Right ventricle myocardium inferior (tissue), 1 donor: ENCODE measurements at regions not wholly inside any gene's neighbourhood (a gene's known extent, or its start where the extent isn't known, plus 50 kb on each side); places are given as distances from the start of the nearest gene placed in this dataset.
"Not testable (repeated sequence)": the region's sequence is repeated elsewhere in the genome, so short reads cannot be mapped to it uniquely, and the experiment has no call there.

Experiments
- ATAC-seq: fragments of 200-7000 bp; cut with Tn5 transposase; one replicate; pipeline ENCODE4 v1.9.1; 2020; ENCODE audit warnings: mild to moderate bottlenecking, moderate library complexity
- DNase-seq: peaks from one replicate; pipeline ENCODE4 v3.0.0; 2021; ENCODE audit errors: missing footprints
- intact Hi-C: fragments of 100-400 bp; cut with DNase I; formaldehyde crosslinking; loops from one replicate; pipeline ENCODE4 v1.11.0; 2022
- donor health status: DM: no; HTN: yes; CAD: no; lungs with severe emphysema.

DNA sequence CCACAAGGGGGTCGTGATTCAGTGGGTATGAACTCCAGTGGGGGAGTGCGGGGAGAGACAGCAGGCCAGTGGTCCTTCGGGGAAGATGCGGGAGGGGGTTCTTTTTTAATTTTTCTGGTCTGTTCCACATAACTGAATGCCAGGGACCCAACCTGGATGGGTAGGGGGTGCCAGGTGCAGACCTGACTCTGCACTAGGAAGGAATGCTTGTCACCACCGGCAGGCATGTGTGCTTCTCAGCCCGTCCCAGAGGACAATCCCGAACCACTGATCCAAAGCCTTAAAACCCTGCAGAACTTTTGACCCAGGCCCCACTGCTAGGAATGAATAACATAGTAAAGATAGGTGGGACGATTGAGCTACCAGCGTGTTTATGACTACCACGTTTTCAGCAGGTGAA, 72.0 kb downstream of the DIO3 start:
- no peak for ATAC-seq
- no peak for DNase-seq
- intact Hi-C loops = no loop called here

- DNase-seq = no peak
- intact Hi-C loops = no loop called here
- no peak for ATAC-seq
Observed at GRCh38 chr14:101634202-101634849, 73.0 kb downstream of the DIO3 start.

DNA sequence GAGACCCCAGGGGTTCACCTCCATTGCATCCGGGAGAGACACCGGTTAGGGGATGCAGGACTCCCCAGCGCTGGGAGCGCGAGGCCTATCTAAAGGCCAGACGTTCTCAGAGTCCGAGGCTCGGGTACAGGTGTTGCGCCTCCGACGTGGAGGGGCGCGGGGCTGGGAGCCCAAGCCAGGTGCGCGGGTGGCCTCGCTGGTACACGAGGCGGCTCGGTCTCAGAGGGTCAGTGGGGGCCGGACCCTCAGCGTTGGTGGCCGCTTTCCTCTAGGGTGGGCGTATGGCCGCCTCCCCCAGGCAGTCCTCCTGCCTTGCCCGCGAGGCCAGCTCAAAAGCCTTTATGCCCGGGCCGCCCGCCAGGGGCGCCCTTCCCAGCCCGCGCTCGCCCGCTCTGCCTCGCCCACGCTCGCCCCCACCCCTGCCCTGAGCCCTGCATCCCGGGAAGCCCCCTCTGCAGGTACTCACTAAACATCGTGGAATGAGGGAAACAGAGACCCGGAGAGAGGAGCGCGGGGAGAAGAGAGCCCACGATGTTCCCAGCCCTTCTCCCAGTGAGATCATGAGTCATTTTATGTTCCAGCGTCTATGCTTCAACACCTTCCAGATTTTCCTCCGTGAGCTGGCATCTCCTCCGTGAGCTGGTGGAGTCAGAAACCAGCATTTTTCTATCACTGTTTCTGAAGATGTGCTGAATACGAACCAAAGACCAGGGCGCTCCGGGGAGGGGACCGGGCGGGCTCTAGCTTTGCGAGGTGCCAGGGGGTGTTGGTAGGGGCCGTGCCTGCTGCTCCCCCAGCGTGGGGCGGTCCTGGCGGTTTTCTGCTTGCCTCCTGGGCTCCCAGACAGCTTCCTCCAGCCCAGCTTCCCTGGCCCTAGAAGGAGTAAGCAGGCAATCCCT, 73.8 kb downstream of the DIO3 start:
- ATAC-seq = peak; percentile 37
- DNase-seq = peak; percentile 58
- intact Hi-C loops = no loop called here

- intact Hi-C loops = no loop called here
- no peak for DNase-seq
Observed at GRCh38 chr14:101635749-101636560, 74.7 kb downstream of the DIO3 start.

DNA sequence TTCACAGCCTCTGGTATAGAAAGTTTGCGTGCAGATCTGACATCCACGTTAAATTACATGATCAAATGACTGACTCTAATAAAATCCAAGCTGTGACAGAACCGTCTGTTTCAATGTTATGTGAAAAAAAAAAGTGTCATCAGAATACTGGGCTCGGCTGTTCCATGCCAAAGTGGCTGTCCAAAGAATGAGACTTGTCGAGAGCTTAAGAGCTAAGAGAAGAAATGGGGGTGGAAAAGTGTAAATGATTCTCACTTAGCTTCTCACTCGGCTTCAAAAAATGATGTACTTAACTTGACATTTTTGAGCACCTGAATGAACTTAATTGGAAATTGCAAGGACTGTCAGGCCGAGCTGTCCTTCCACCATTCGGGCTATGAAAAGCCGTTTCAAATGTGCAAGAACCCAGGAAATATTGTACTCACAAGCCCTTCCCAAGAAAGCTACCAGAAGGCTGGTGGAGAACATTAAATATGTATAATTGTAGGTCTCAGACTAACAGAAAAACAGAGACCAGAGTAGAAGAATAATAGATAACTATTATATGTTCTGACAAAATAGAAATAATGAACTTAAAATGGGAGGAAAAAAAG, 78.0 kb downstream of the DIO3 start:
- ATAC-seq = no peak
- no peak for DNase-seq
- intact Hi-C loops = no loop called here

More at GRCh38 chr14:101635749-101636560, 74.7 kb downstream of the DIO3 start:
- ATAC-seq = no peak

GRCh38 chr14:101643651-101644050, 82.4 kb downstream of the DIO3 start:
- DNase-seq = no peak
- intact Hi-C loops = no loop called here
- no peak for ATAC-seq

DNA sequence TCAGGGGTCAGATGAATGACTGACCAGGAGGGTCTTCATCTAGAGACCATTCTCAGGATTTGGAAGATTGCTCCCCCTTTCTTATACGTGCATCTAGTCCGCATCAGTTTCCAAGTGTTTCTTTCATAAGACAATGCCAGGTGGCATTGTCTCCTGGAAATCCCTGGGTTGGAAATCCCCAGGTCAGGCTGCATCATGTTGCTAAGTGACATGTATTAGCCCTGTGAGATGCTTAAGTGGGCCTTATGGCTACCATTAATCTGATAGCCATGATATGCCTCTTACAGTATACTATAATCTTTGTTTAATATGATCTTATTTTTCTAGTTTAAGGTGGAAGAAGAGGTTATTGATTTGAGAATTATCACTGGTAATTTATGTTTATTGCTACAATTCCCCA, 92.8 kb downstream of the DIO3 start:
- DNase-seq = no peak
- no peak for ATAC-seq
- intact Hi-C loops = no loop called here

- ATAC-seq = no peak
- intact Hi-C loops = no loop called here
- DNase-seq = no peak
Observed at GRCh38 chr14:101657372-101657771, 96.1 kb downstream of the DIO3 start.

DNA sequence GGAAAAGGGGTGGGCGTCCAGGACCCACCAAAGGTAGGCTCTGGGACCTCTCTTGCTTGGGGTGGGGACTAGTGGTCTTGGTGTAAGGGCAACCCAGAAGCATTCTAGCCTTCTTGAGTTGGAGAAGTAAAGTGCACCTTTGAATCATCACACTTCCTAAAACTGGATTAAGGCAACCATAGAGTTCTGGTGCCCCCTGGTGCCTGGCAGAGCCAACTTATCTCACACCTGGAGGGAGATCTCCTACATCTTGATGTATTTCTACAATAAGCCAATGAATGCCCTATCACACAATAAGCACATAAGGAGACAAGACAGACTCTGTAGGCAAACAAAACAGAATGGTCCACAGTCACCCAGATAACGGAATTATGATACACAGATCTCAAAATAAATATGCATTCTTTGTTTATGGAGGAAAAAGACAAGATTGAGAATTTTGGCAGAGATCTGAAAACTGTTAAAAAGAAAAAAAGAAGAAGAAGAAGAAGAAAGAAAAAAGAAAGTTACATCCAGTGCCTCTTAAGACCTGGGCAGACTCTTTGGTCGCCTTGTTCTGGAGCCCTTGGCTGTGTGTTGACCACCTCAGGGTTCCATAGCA, 95.9 kb upstream of the PPP2R5C start:
- no peak for DNase-seq
- intact Hi-C loops = no loop called here
- ATAC-seq = no peak

DNA sequence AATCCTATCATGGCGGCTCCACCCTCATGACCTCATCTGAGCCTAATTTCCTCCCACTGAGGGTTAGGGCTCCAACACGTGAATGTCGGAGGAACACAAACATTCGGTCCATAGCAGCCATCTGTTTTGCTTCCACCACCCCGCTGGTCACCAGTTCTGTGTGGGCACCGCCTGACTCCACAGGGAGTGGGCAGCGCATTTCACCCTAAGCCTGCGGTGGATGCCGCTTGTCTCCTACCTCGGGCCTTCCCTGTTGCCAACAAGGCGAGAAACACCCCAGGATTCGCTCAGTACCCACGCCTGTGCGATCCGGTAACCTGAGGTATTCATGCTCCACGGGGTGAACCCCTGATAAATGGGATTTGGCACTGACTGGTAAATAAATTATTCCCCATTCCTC, 95.2 kb upstream of the PPP2R5C start:
- intact Hi-C loops = no loop called here
- no peak for ATAC-seq
- no peak for DNase-seq

DNA sequence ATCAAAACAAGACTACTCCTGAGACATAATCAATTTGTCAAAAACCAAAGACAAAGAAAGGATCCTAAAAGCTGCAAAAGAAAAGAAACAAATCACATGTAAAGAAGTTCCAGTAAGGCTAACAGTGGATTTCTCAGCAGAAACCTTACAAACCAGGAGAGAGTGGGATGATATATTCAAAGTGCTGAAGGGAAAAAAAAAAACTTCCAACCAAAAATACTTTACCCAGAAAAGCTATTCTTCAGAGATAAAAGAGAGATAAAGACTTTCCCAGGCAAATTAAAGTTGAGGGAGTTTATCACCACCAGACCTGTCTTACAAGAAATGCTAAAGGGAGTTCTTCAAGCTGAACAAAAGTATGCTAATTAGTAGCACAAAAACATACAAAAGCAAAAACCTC, 91.9 kb upstream of the PPP2R5C start:
- ATAC-seq = no peak
- intact Hi-C loops = no loop called here
- DNase-seq = no peak

GRCh38 chr14:101673873-101674272, 87.6 kb upstream of the PPP2R5C start:
- ATAC-seq (no peak), DNase-seq (no peak)
- intact Hi-C loops = no loop called here

- ATAC-seq, intact Hi-C loops, DNase-seq: not testable (repeated sequence)
Observed at GRCh38 chr14:101675835-101676234, 85.7 kb upstream of the PPP2R5C start.

- intact Hi-C loops, ATAC-seq, DNase-seq: not testable (repeated sequence)
Observed at GRCh38 chr14:101677912-101678327, 83.6 kb upstream of the PPP2R5C start.

- ATAC-seq = no peak
- intact Hi-C loops = no loop called here
- DNase-seq = no peak
Observed at GRCh38 chr14:101681795-101682194, 79.7 kb upstream of the PPP2R5C start.

DNA sequence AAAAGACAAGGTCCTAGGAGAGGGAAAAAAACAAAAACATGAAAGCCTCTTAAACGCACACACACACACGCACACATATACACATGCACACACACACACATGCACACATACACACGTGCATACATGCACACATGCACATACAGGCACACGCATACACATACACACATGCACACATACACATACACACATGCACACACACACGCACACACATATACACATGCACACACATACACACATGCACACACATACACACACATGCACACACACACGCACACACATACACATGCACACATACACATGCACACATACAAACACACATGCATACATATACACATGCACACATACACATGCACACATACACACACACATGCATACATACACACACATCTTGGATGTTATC, 78.1 kb upstream of the PPP2R5C start:
- DNase-seq (no peak), ATAC-seq (no peak)
- intact Hi-C loops = no loop called here

GRCh38 chr14:101687756-101688546, 73.6 kb upstream of the PPP2R5C start:
- intact Hi-C loops = no loop called here
- ATAC-seq = no peak
- DNase-seq = no peak

GRCh38 chr14:101689039-101689501, 72.4 kb upstream of the PPP2R5C start:
- ATAC-seq = no peak
- DNase-seq = no peak
- intact Hi-C loops = no loop called here
